HG02870 (cell line): ENCODE measurements at regions not wholly inside any gene's neighbourhood (a gene's known extent, or its start where the extent isn't known, plus 50 kb on each side); places are given as distances from the start of the nearest gene placed in this dataset.
"Not testable (repeated sequence)": the region's sequence is repeated elsewhere in the genome, so short reads cannot be mapped to it uniquely, and the experiment has no call there.

Source experiments
- ATAC-seq: cut with Tn5 transposase; IDR thresholded peaks from one replicate; pipeline ENCODE4 v1.9.1; 2021; ENCODE audit warnings: mild to moderate bottlenecking, moderate library complexity; ENCODE audit not compliant: unreplicated experiment

GRCh38 chr5:106508894-106509293 is 1161.8 kb downstream of the EFNA5 start:
- ATAC-seq, result no peak

- ATAC-seq, result no peak
Measured at GRCh38 chr5:106493910-106494309, 1176.8 kb downstream of the EFNA5 start.

GRCh38 chr5:106489004-106489403 is 1181.7 kb downstream of the EFNA5 start:
- ATAC-seq, result no peak

- no peak for ATAC-seq
Measured at GRCh38 chr5:106488407-106488806, 1182.3 kb downstream of the EFNA5 start.

GRCh38 chr5:106481374-106481773 is 1189.4 kb downstream of the EFNA5 start:
- no peak for ATAC-seq

- no peak for ATAC-seq
Measured at GRCh38 chr5:106476630-106477029, 1194.1 kb downstream of the EFNA5 start.

- no peak for ATAC-seq
Measured at GRCh38 chr5:106474066-106474465, 1196.7 kb downstream of the EFNA5 start.

- no peak for ATAC-seq
Measured at GRCh38 chr5:106459541-106459940, 1211.2 kb downstream of the EFNA5 start.

GRCh38 chr5:106454651-106455415 is 1215.9 kb downstream of the EFNA5 start:
- no peak for ATAC-seq

- ATAC-seq, result no peak
Measured at GRCh38 chr5:106454050-106454449, 1216.7 kb downstream of the EFNA5 start.

GRCh38 chr5:106451998-106452397 is 1218.7 kb downstream of the EFNA5 start:
- no peak for ATAC-seq

GRCh38 chr5:106443746-106444145 is 1227.0 kb downstream of the EFNA5 start:
- ATAC-seq, result no peak

- ATAC-seq, result no peak
Measured at GRCh38 chr5:106435185-106435584, 1235.6 kb downstream of the EFNA5 start.

GRCh38 chr5:106430733-106431132 is 1240.0 kb downstream of the EFNA5 start:
- ATAC-seq, result not testable (repeated sequence)

- ATAC-seq, result no peak
Measured at GRCh38 chr5:106423109-106423897, 1247.4 kb downstream of the EFNA5 start.

- no peak for ATAC-seq
Measured at GRCh38 chr5:106420102-106420501, 1250.6 kb downstream of the EFNA5 start.

- no peak for ATAC-seq
Measured at GRCh38 chr5:106418196-106418595, 1252.5 kb downstream of the EFNA5 start.

- ATAC-seq, result no peak
Measured at GRCh38 chr5:106417566-106417965, 1253.2 kb downstream of the EFNA5 start.

- ATAC-seq, result no peak
Measured at GRCh38 chr5:106417163-106417562, 1253.6 kb downstream of the EFNA5 start.

- no peak for ATAC-seq
Measured at GRCh38 chr5:106415541-106415940, 1255.2 kb downstream of the EFNA5 start.

GRCh38 chr5:106414342-106414741 is 1256.4 kb downstream of the EFNA5 start:
- no peak for ATAC-seq

- ATAC-seq, result no peak
Measured at GRCh38 chr5:106412606-106413005, 1258.1 kb downstream of the EFNA5 start.
